Psoas muscle (tissue), 7 donors: ENCODE measurements at regions not wholly inside any gene's neighbourhood (a gene's known extent, or its start where the extent isn't known, plus 50 kb on each side); places are given as distances from the start of the nearest gene placed in this dataset.
"Not testable (repeated sequence)": the region's sequence is repeated elsewhere in the genome, so short reads cannot be mapped to it uniquely, and the experiment has no call there.

Source experiments
- ATAC-seq, 4 donors: fragments of 200-7000 bp; cut with Tn5 transposase; one replicate each; pipeline ENCODE4 v1.9.1; 2020; ENCODE audit warnings: moderate library complexity in 3 of 4, mild to moderate bottlenecking in 2 of 4
- DNase-seq, 2 donors: peaks; one replicate each; pipeline ENCODE4 v3.0.0-alpha.2; 2020
- H3K27ac ChIP-seq: fragments of 200-600 bp; one replicate; pipeline ENCODE4 v1.8.0; 2022
- H3K27me3 ChIP-seq, 3 donors: fragments of 200-600 bp in 1 of 3; one replicate each; pipeline versions ENCODE4 v1.6.1 to v1.8.0; 2013 to 2022; ENCODE audit warnings: low read length in 2 of 3, mild to moderate bottlenecking in 2 of 3, moderate library complexity in 1 of 3; ENCODE audit not compliant: insufficient read depth in 3 of 3
- H3K36me3 ChIP-seq, 2 donors: fragments of 200-600 bp in 1 of 2; one replicate each; pipeline versions ENCODE4 v1.6.1 to v1.8.0; 2013 to 2022; ENCODE audit warnings: low read depth in 1 of 2, mild to moderate bottlenecking in 1 of 2, moderate library complexity in 1 of 2; ENCODE audit not compliant: insufficient read depth in 1 of 2
- H3K4me1 ChIP-seq: fragments of 200-600 bp; one replicate; pipeline ENCODE4 v1.8.0; 2022
- H3K4me3 ChIP-seq: fragments of 200-600 bp; one replicate; pipeline ENCODE4 v1.8.0; 2022; ENCODE audit warnings: mild to moderate bottlenecking
- H3K9me3 ChIP-seq: fragments of 200-600 bp; one replicate; pipeline ENCODE4 v1.8.0; 2022
- CTCF ChIP-seq: fragments of 200-600 bp; IDR thresholded peaks from one replicate; pipeline ENCODE4 v1.8.0; 2022; ENCODE audit warnings: antibody characterized with exemption
- WGBS, 3 donors: extraction: QIAGEN DNeasy Blood & Tissue Kit; methylation state at CpG; one replicate each; pipeline versions ENCODE4 v1.1.6 to v1.1.7; 2013; 5-methylcytosine and 5-hydroxymethylcytosine counted together
- intact Hi-C, 2 donors: fragments of 100-400 bp; cut with DNase I; formaldehyde crosslinking; loops; one replicate each; pipeline versions ENCODE4 v1.11.0 to v1.14.2; 2022
- donor health status: healthy with polysubstance abuse.
- donor health status: DM: no; HTN: no; CAD: no; lungs with moderate emphysema.
- donor health status: Bipolar disorder and iron deficiency.
- donor health status: healthy.
- donor health status: DM: yes; HTN: yes; CAD: no.
- donor health status: DM: no; HTN: no; CAD: no.
- donor health status: DM: yes; HTN: yes; CAD: no.

GRCh38 chr14:22249770-22250169, 339.3 kb downstream of the DAD1 start:
- no peak for DNase-seq
- Histone ChIP-seq H3K9me3 (no peaks in the 10 kb centered on the region), H3K4me3 (no peak overlapping the region), H3K27me3 (no peaks in the 10 kb centered on the region), H3K4me1 (no peaks in the 10 kb centered on the region), H3K27ac (no peak overlapping the region), H3K36me3 (no peaks in the 10 kb centered on the region)
- intact Hi-C loops = no loop called here
- TF ChIP-seq CTCF = no peak
- WGBS, 3 donors = 39 to 44% (median 41%) methylated on average over 4 of the region's 4 CpGs
- no peak for ATAC-seq

GRCh38 chr14:22243971-22244581, 344.9 kb downstream of the DAD1 start:
- no peak for TF ChIP-seq CTCF
- H3K9me3 ChIP-seq = no peaks in the 10 kb centered on the region
- H3K27me3 ChIP-seq = no peaks in the 10 kb centered on the region
- H3K36me3 ChIP-seq = no peaks in the 10 kb centered on the region
- intact Hi-C loops = no loop called here
- H3K4me1 ChIP-seq = no peaks in the 10 kb centered on the region
- no peak overlapping the region for H3K27ac ChIP-seq
- 90 to 96% (median 94%) methylated on average over 6 of the region's 6 CpGs for WGBS, 3 donors
- H3K4me3 ChIP-seq = no peak overlapping the region
- ATAC-seq (no peak), DNase-seq (no peak)

- H3K9me3 ChIP-seq, H3K4me1 ChIP-seq, ATAC-seq, H3K27me3 ChIP-seq, H3K36me3 ChIP-seq, DNase-seq, H3K4me3 ChIP-seq, intact Hi-C loops, H3K27ac ChIP-seq: not testable (repeated sequence)
- 53 to 62% (median 56%) methylated on average over 3 of the region's 3 CpGs for WGBS, 3 donors
Observed at GRCh38 chr14:22238320-22238719, 350.7 kb downstream of the DAD1 start.

- H3K9me3 ChIP-seq = no peaks in the 10 kb centered on the region
- no peak for DNase-seq
- no peaks in the 10 kb centered on the region for H3K27me3 ChIP-seq
- H3K36me3 ChIP-seq = no peaks in the 10 kb centered on the region
- H3K4me3 ChIP-seq = no peak overlapping the region
- ATAC-seq = no peak
- no peaks in the 10 kb centered on the region for H3K4me1 ChIP-seq
- no peak for TF ChIP-seq CTCF
- intact Hi-C loops = no loop called here
- no peak overlapping the region for H3K27ac ChIP-seq
Observed at GRCh38 chr14:22233377-22233776, 355.6 kb downstream of the DAD1 start.

GRCh38 chr14:22232933-22233332, 356.1 kb downstream of the DAD1 start:
- H3K27ac ChIP-seq = no peak overlapping the region
- intact Hi-C loops = no loop called here
- no peaks in the 10 kb centered on the region for H3K27me3 ChIP-seq
- no peaks in the 10 kb centered on the region for H3K9me3 ChIP-seq
- no peak for TF ChIP-seq CTCF
- H3K36me3 ChIP-seq = no peaks in the 10 kb centered on the region
- DNase-seq = no peak
- no peak overlapping the region for H3K4me3 ChIP-seq
- no peak for ATAC-seq
- WGBS, 3 donors = 63 to 91% (median 68%) methylated on average over 2 of the region's 2 CpGs
- H3K4me1 ChIP-seq = no peaks in the 10 kb centered on the region
